Omental fat pad (tissue), 3 donors: ENCODE measurements at regions not wholly inside any gene's neighbourhood (a gene's known extent, or its start where the extent isn't known, plus 50 kb on each side); places are given as distances from the start of the nearest gene placed in this dataset.

Experiments
- ATAC-seq: fragments of 150-250 bp; one replicate; pipeline ENCODE4 v1.9.1; 2016; ENCODE audit warnings: mild to moderate bottlenecking, moderate library complexity; ENCODE audit not compliant: low FRiP score
- DNase-seq: peaks from one replicate; pipeline ENCODE4 v3.0.0-alpha.2; 2019; ENCODE audit warnings: low spot score
- CTCF ChIP-seq, 3 donors: fragments of 450-650 bp; IDR thresholded peaks; one replicate each; pipeline ENCODE4 v1.5.1; 2016 to 2017; ENCODE audit warnings: antibody characterized with exemption in 3 of 3, mild to moderate bottlenecking in 3 of 3, moderate library complexity in 2 of 3

DNA sequence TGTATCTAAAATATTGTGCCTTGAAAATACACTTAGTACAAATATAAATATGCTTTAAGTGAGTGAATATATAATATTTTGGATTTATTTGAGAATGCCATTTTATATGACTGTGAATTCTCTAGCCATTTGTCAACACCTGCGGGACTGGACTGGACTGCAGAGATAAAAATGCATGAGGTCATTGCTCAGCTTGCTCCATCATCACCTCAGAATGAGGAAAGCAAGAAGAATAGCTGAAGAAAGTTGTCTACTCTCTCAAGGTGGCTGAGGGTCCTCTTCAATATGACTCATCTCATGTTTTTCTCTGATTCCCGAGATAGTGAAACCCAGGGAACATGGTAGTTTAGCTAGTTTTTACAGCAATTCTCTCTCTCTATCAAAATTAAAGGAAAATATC, 732.5 kb upstream of the AGA start:
- DNase-seq = no peak
- ATAC-seq = no peak
- no peak for TF ChIP-seq CTCF (IDR thresholded peaks at IDR 0.05)

GRCh38 chr4:178185517-178185916, 743.3 kb upstream of the AGA start:
- no peak for ATAC-seq
- no peak for TF ChIP-seq CTCF (IDR thresholded peaks at IDR 0.05)
- DNase-seq = no peak

DNA sequence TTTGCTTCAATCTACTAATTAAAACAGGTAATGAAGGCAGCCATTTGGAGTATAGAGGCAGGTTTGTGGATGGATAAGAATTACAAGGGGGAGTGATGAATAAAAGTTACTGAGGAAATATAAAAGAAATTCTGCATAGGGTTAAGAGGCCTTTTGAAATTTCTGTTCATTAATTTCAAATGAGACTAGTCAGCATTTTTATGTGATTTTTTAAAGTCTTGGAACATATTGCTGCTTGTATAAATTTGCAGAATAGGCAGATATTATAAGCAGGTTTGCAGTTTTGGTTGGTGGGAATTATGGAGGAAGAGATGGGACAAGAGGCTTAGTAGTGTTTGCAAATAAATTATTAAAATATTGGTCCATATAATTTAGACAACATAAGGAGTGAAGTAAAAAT, 750.4 kb upstream of the AGA start:
- TF ChIP-seq CTCF (IDR thresholded peaks at IDR 0.05) = no peak
- no peak for ATAC-seq
- DNase-seq = no peak

- ATAC-seq (no peak), DNase-seq (no peak)
- TF ChIP-seq CTCF (IDR thresholded peaks at IDR 0.05) = no peak
These were observed 754.6 kb upstream of the AGA start for GRCh38 chr4:178196751-178197374.

DNA sequence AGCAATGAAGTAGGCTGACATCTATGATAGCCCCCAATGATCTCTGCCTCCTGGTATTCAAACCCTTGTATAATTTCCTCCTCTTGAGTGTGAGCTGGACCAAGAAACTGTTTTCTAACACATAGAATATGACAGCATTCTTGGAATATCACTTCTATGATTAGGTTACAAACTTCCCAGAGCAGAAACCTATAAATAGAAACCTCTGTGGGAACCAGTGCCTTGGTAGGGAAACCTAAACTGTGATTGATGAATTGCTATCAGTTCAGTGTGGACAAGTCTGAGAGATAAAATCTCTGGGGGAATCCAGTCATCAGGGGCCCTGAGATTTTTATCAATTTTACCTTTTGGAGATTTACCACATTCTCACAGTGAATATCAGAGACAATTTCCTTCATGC, 756.5 kb upstream of the AGA start:
- DNase-seq (no peak), ATAC-seq (no peak)
- no peak for TF ChIP-seq CTCF (IDR thresholded peaks at IDR 0.05)

GRCh38 chr4:178202422-178202821, 760.2 kb upstream of the AGA start:
- TF ChIP-seq CTCF (IDR thresholded peaks at IDR 0.05) = no peak
- DNase-seq = no peak
- ATAC-seq = no peak

DNA sequence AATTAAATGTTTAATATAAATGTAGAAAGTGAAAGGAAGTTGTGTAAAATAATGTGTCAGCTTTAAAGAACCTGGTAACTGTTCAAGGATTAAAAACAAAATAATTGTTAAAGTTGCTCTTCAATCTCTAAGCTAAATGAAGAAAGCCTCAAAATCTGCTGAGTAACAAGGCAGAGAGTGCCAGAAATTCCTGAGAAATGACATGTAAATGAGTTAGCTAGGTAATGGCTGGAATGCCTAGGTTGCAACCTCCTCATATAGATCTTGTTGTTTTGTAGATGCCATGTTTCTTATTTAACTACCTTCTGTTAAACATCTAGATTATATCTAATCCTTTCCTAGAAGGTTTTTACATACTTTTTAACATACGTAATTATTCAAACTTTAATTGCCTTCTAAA, 763.6 kb upstream of the AGA start:
- ATAC-seq (no peak), DNase-seq (no peak)
- no peak for TF ChIP-seq CTCF (IDR thresholded peaks at IDR 0.05)
